ENCODE measurements at regions not wholly inside any gene's neighbourhood (a gene's known extent, or its start where the extent isn't known, plus 50 kb on each side); places are given as distances from the start of the nearest gene placed in this dataset.
"Not testable (repeated sequence)": the region's sequence is repeated elsewhere in the genome, so short reads cannot be mapped to it uniquely, and the experiment has no call there.

GRCh38 chr3:82177774-82178173 lies 416.3 kb upstream of the GBE1 start:
- DNase-seq = no peak
- H3K9me3 ChIP-seq = no peaks in the 10 kb centered on the region
- H3K4me3 ChIP-seq = no peak overlapping the region
- H3K27me3 ChIP-seq = no peaks in the 10 kb centered on the region
- TF ChIP-seq CTCF (IDR thresholded peaks at IDR 0.05) (no peak), POLR2A (IDR thresholded peaks at IDR 0.05) (no peak)
- H3K36me3 ChIP-seq = no peaks in the 10 kb centered on the region
- no peak overlapping the region for H3K27ac ChIP-seq
- no peaks in the 10 kb centered on the region for H3K4me1 ChIP-seq

DNA sequence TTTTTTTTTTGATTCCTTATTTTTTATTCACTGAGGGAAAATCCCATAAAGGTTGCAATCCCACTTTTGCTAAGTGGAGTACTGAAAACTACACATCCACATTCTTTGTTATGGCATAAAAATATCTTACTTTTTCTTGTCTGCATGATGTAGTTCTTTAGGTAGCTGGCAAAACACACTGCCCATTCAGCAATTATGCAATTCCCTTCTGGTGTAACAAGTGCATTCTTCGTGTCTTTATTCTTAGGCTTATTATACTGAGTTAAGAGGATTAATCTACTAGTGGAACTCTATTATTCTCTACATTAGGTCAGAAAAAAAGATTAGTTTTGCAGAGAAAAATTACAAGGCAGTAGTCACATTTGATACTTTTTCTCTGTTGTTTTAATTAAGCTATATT lies 403.8 kb upstream of the GBE1 start:
- Histone ChIP-seq H3K27ac (no peak overlapping the region), H3K4me1 (no peaks in the 10 kb centered on the region), H3K27me3 (no peaks in the 10 kb centered on the region), H3K9me3 (no peaks in the 10 kb centered on the region), H3K36me3 (no peaks in the 10 kb centered on the region), H3K4me3 (no peak overlapping the region)
- TF ChIP-seq POLR2A (IDR thresholded peaks at IDR 0.05) (no peak), CTCF (IDR thresholded peaks at IDR 0.05) (no peak)
- DNase-seq = no peak

GRCh38 chr3:82163907-82164520 lies 402.6 kb upstream of the GBE1 start:
- Histone ChIP-seq H3K27me3 (no peaks in the 10 kb centered on the region), H3K27ac (no peak overlapping the region), H3K9me3 (no peaks in the 10 kb centered on the region), H3K4me1 (no peaks in the 10 kb centered on the region), H3K4me3 (no peak overlapping the region), H3K36me3 (no peaks in the 10 kb centered on the region)
- TF ChIP-seq POLR2A (IDR thresholded peaks at IDR 0.05) = no peak
- peak in 1 of 6 experiments; percentile 24 for TF ChIP-seq CTCF (IDR thresholded peaks at IDR 0.05)
- DNase-seq = no peak

- Histone ChIP-seq H3K27me3 (no peaks in the 10 kb centered on the region), H3K27ac (no peak overlapping the region), H3K36me3 (no peaks in the 10 kb centered on the region), H3K4me3 (no peak overlapping the region), H3K4me1 (no peaks in the 10 kb centered on the region), H3K9me3 (no peaks in the 10 kb centered on the region)
- no peak for TF ChIP-seq POLR2A (IDR thresholded peaks at IDR 0.05)
- TF ChIP-seq CTCF (IDR thresholded peaks at IDR 0.05) = no peak
- no peak for DNase-seq
Measured at GRCh38 chr3:82157952-82158351, 396.5 kb upstream of the GBE1 start.

- not testable (repeated sequence) for H3K27me3 ChIP-seq, H3K4me1 ChIP-seq, DNase-seq
Measured at GRCh38 chr3:82153892-82154291, 392.4 kb upstream of the GBE1 start.

DNA sequence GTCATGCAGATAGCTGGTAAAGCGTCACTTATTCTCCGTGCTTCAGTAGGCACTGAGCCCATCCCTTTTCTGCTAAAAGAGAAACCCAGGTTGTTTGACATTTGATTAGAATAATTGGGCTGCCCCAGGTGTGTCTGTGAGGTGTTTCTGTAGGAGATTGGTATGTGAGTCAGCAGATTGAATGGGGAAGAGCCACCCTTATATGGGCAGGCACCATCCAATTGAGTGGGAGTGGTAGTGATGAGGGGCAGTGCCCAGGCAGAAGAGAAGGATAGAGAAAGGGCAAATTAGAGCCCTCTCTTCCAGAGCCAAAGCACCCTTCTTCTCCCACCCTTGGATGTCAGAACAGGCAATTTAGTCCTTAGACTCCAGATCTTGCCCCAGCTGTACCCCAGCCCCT lies 384.3 kb upstream of the GBE1 start:
- TF ChIP-seq POLR2A (IDR thresholded peaks at IDR 0.05) (no peak), CTCF (IDR thresholded peaks at IDR 0.05) (no peak)
- Histone ChIP-seq H3K27me3 (no peaks in the 10 kb centered on the region), H3K4me3 (no peak overlapping the region), H3K27ac (no peak overlapping the region), H3K9me3 (no peaks in the 10 kb centered on the region), H3K36me3 (no peaks in the 10 kb centered on the region), H3K4me1 (no peaks in the 10 kb centered on the region)
- DNase-seq = no peak

More at GRCh38 chr3:82153892-82154291, 392.4 kb upstream of the GBE1 start:
- H3K9me3 ChIP-seq, H3K4me3 ChIP-seq, H3K36me3 ChIP-seq, H3K27ac ChIP-seq: not testable (repeated sequence)

Measured in Peyer's patch (tissue), 4 donors.